Bronchial epithelial cell (primary cell): ENCODE measurements at regions not wholly inside any gene's neighbourhood (a gene's known extent, or its start where the extent isn't known, plus 50 kb on each side); places are given as distances from the start of the nearest gene placed in this dataset.

ENCODE experiments used
- DNase-seq: peaks from one replicate; pipeline ENCODE4 v3.0.0-alpha.2; 2010; ENCODE audit warnings: low read depth
- FAIRE-seq: peaks from 2 replicates; lab custom pipeline; 2011; peaks lifted over from hg19 to GRCh38; lab: Jason Lieb, UNC
- H3K27me3 ChIP-seq: 2 replicates; pipeline ENCODE4 v1.5.1; 2011; ENCODE audit warnings: low read length; ENCODE audit not compliant: control insufficient read depth, insufficient read depth
- H3K36me3 ChIP-seq: 2 replicates; pipeline ENCODE4 v1.5.1; 2011; ENCODE audit warnings: low read length; ENCODE audit not compliant: control insufficient read depth, insufficient read depth
- H3K4me3 ChIP-seq: 2 replicates; pipeline ENCODE4 v1.5.1; 2011; ENCODE audit warnings: mild to moderate bottlenecking, low read depth, low read length, control low read depth
- TF ChIP-seq, protein P1 (sequence below): IDR thresholded peaks from 2 replicates; pipeline ENCODE4 v1.5.1; 2011; ENCODE audit warnings: mild to moderate bottlenecking, moderate library complexity, low read length, control low read depth, inconsistent platforms; ENCODE audit not compliant: insufficient read depth, severe bottlenecking

DNA sequence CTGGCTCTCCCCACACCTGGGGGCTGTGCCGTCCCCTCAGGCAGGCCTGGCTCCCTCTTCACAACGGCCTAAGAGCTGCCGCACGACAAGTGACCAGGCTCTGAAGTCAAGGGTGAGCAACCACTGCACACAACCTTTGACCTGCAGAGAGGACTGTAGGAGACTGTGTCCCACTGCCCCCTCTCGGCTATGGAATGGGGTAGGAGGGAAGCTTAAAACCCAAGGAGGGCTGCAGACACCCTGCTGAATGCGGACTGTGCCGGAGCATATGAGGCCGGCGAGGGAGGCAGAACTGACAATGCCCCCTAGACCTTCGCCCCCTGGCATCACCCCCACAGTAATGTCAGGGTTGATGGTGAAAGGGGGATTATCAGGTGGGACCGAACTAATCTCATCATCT, 311.9 kb downstream of the CTTN start:
- FAIRE-seq (no peak), DNase-seq (no peak)
- H3K27me3 ChIP-seq = no peaks in the 10 kb centered on the region
- TF ChIP-seq, protein P1, sequence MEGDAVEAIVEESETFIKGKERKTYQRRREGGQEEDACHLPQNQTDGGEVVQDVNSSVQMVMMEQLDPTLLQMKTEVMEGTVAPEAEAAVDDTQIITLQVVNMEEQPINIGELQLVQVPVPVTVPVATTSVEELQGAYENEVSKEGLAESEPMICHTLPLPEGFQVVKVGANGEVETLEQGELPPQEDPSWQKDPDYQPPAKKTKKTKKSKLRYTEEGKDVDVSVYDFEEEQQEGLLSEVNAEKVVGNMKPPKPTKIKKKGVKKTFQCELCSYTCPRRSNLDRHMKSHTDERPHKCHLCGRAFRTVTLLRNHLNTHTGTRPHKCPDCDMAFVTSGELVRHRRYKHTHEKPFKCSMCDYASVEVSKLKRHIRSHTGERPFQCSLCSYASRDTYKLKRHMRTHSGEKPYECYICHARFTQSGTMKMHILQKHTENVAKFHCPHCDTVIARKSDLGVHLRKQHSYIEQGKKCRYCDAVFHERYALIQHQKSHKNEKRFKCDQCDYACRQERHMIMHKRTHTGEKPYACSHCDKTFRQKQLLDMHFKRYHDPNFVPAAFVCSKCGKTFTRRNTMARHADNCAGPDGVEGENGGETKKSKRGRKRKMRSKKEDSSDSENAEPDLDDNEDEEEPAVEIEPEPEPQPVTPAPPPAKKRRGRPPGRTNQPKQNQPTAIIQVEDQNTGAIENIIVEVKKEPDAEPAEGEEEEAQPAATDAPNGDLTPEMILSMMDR = no peak
- H3K4me3 ChIP-seq = no peak overlapping the region
- H3K36me3 ChIP-seq = no peaks in the 10 kb centered on the region

DNA sequence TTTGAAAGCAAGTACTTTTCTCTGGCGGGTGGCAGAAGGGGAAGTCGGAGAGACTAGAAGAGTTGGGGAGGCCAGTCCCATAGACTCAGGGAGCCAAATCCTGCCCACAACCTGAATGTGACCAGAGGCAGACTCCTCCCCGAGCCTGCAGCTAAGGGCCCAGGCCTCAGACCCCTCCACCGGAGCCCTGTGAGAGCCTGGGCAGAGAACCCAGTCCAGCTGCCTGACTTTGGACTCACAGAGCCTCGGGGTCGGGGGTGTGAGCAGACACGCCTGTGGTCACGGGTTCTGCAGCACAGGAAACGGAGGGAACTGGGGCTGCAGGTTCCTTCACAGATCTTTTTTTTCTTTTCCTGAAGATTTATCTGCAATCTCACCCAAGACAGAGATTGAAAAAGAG, 312.3 kb downstream of the CTTN start:
- H3K36me3 ChIP-seq = no peaks in the 10 kb centered on the region
- H3K4me3 ChIP-seq = no peak overlapping the region
- TF ChIP-seq, protein P1 = no peak
- FAIRE-seq (no peak), DNase-seq (no peak)
- H3K27me3 ChIP-seq = no peaks in the 10 kb centered on the region

DNA sequence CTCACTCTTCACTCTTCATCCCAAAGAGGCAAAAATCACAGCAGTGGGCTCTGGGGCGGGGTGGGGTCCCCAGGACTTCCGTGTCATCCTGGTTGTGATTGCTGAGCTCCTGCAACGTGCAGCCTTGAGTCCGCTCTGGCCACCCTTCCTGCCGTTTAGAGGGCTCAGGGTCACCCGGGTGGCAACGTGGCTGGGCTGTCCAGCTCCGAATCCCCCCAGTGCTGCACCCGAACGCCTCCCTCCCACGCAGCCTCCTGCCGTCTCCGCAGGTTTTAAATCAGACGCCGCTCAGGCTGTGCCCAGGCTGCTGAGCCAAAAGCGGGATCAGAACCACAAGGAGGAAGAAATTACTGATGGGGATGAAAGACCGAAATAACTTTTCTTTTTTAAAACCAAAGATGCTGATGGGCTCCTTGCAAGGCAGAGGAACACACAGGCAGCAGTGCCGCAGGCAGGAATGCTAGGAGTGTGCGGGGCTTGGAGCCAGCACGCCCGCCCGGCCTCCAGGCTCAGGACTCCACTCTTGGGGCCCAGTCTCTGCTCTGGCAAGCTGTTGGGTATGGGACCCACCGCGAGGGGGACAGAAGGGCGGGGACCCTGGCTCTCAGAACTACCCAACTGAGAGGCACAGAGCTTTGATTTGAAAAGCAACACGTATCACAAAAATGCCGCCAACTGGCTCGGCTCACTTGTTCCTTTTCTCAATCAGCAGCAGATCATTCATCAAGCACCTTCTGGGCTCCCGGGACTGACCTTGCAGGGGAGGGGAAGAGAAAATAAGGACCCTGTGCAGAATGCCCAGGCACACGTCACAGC, 313.0 kb downstream of the CTTN start:
- H3K27me3 ChIP-seq = no peaks in the 10 kb centered on the region

DNA sequence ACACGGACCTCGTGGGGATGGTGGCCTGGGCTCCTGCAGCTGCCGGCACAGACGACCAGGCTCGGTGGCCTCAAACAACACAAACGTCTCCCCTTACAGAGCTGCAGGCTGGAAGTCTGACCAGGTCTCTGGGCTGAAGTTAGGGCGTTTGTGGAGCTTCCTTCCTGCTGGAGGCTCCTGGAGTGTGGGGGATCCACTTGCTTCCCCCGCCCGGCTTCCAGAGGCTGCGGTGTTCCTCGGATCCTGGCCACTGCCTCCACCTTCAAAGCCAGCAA, 313.5 kb downstream of the CTTN start:
- Histone ChIP-seq H3K27me3 (no peaks in the 10 kb centered on the region), H3K36me3 (no peaks in the 10 kb centered on the region), H3K4me3 (no peak overlapping the region)
- FAIRE-seq (no peak), DNase-seq (no peak)
- TF ChIP-seq, protein P1 = no peak

More for the DNA sequence above, 313.0 kb downstream of the CTTN start:
- DNase-seq (no peak), FAIRE-seq (no peak)
- TF ChIP-seq, protein P1 = no peak
- no peaks in the 10 kb centered on the region for H3K36me3 ChIP-seq
- no peak overlapping the region for H3K4me3 ChIP-seq

DNA sequence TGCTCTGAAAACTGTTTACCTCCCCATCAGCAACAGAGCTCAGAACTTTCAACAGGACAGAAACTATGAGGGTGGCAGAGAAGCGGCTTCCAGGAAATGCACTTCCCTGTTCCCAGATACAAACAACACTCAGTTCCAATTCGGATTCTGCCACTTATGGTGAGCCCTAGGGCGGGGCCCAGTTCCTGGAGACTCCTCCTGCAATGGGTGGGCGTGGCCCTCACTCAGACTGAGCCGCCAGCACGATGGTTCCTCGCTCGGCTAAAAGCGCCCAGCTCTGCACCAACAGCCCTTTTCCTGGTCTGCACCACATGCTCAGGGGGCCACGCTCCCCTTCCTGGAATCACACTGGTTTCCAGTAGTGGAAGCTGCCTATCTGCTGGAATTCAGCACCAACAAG, 314.1 kb downstream of the CTTN start:
- DNase-seq (no peak), FAIRE-seq (no peak)
- no peaks in the 10 kb centered on the region for H3K36me3 ChIP-seq
- no peaks in the 10 kb centered on the region for H3K27me3 ChIP-seq
- no peak overlapping the region for H3K4me3 ChIP-seq
- TF ChIP-seq, protein P1 = no peak

DNA sequence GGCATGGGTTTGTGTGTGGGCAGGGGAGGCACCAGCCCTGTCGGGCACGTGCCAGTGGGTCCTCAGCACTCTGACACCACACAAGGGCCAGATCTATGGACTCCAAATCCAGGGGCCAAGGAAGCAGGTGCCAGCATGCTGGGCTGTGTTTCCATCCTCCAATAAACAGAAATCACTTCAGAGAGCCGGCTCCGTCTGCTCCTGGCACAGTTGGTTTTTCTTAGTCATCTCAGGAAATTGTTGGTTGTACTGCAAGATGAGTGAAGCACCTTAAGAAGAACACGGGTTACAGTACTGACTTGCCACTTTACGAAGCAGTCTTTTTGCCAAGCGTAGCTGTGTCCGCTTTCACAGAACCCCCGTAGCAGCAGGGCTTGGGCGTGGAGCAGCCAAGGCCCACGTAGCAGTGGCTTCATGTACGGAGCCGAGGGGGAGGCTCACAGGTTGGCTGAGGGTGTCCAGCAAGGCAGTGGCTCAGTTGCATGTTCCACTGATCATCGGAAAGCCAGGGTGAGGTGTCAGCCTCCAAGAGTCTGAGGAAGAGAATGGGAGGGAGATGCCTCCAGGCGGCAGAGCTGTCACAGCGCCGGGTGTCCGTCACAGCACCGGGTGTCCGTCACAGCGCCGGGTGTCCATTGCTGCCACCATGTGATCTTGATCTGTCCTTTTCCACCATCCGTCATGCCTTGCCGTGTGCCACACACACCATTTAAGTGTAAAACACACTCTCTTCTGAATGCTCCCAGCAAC, 314.9 kb downstream of the CTTN start:
- Histone ChIP-seq H3K27me3 (no peaks in the 10 kb centered on the region), H3K4me3 (no peak overlapping the region), H3K36me3 (no peaks in the 10 kb centered on the region)
- TF ChIP-seq, protein P1 = no peak
- FAIRE-seq (no peak), DNase-seq (no peak)
